Astrocyte (in vitro differentiated cells and primary cell): ENCODE measurements at regions not wholly inside any gene's neighbourhood (a gene's known extent, or its start where the extent isn't known, plus 50 kb on each side); places are given as distances from the start of the nearest gene placed in this dataset.
A peak's percentile ranks its signal among the peaks of the same experiment; 100 is the strongest.

ENCODE experiments used
- DNase-seq: peaks from one replicate; pipeline ENCODE4 v3.0.0-alpha.2; 2010; ENCODE audit warnings: low read depth
- FAIRE-seq: peaks from 2 replicates; lab custom pipeline; 2011; peaks lifted over from hg19 to GRCh38; lab: Jason Lieb, UNC
- H2AFZ ChIP-seq: 2 replicates; pipeline ENCODE4 v1.6.0; 2012; ENCODE audit warnings: low read depth, low read length, inconsistent platforms
- H3K27ac ChIP-seq: 2 replicates; pipeline ENCODE4 v1.5.1; 2011; ENCODE audit warnings: low read depth, low read length, inconsistent platforms
- H3K27me3 ChIP-seq: 2 replicates; pipeline ENCODE4 v1.6.0; 2011; ENCODE audit warnings: low read length, inconsistent platforms; ENCODE audit not compliant: insufficient read depth
- H3K36me3 ChIP-seq: 2 replicates; pipeline ENCODE4 v1.5.1; 2011; ENCODE audit warnings: low read length, inconsistent platforms; ENCODE audit not compliant: insufficient read depth
- H3K4me1 ChIP-seq: 2 replicates; pipeline ENCODE4 v1.5.1; 2011; ENCODE audit warnings: low read length, inconsistent platforms; ENCODE audit not compliant: insufficient read depth
- H3K4me2 ChIP-seq: 2 replicates; pipeline ENCODE4 v1.6.0; 2012; ENCODE audit warnings: low read length, inconsistent platforms
- H3K4me3 ChIP-seq: 2 replicates; pipeline ENCODE4 v1.5.1; 2011; ENCODE audit warnings: low read depth, mild to moderate bottlenecking, low read length, inconsistent platforms; ENCODE audit not compliant: insufficient read depth
- H3K79me2 ChIP-seq: 2 replicates; pipeline ENCODE4 v1.6.0; 2012; ENCODE audit warnings: mild to moderate bottlenecking, low read length, inconsistent platforms; ENCODE audit not compliant: insufficient read depth
- H3K9ac ChIP-seq: 2 replicates; pipeline ENCODE4 v1.6.0; 2012; ENCODE audit warnings: mild to moderate bottlenecking, low read length, inconsistent platforms
- H3K9me3 ChIP-seq: 2 replicates; pipeline ENCODE4 v1.5.1; 2012; ENCODE audit warnings: low read depth, mild to moderate bottlenecking, low read length, inconsistent platforms; ENCODE audit not compliant: insufficient read depth
- H4K20me1 ChIP-seq: 2 replicates; pipeline ENCODE4 v1.6.0; 2012; ENCODE audit warnings: low read length, inconsistent platforms; ENCODE audit not compliant: insufficient read depth
- H3K27ac Mint-ChIP-seq: one replicate; pipeline ENCODE4 v1.8.0; 2021; ENCODE audit warnings: mild to moderate bottlenecking, mixed read lengths; ENCODE audit not compliant: unreplicated experiment
- H3K27me3 Mint-ChIP-seq: one replicate; pipeline ENCODE4 v1.8.0; 2021; ENCODE audit warnings: low read depth, mixed read lengths; ENCODE audit not compliant: unreplicated experiment
- H3K36me3 Mint-ChIP-seq: one replicate; pipeline ENCODE4 v1.8.0; 2021; ENCODE audit warnings: low read depth, mixed read lengths; ENCODE audit not compliant: unreplicated experiment
- H3K4me1 Mint-ChIP-seq: one replicate; pipeline ENCODE4 v1.8.0; 2021; ENCODE audit warnings: low read depth, mixed read lengths; ENCODE audit not compliant: unreplicated experiment
- H3K4me3 Mint-ChIP-seq: one replicate; pipeline ENCODE4 v1.8.0; 2021; ENCODE audit warnings: mild to moderate bottlenecking, moderate library complexity, mixed read lengths; ENCODE audit not compliant: unreplicated experiment
- H3K9me3 Mint-ChIP-seq: one replicate; pipeline ENCODE4 v1.8.0; 2021; ENCODE audit warnings: mild to moderate bottlenecking, mixed read lengths; ENCODE audit not compliant: unreplicated experiment
- EZH2 ChIP-seq: IDR thresholded peaks from 2 replicates; pipeline ENCODE4 v1.6.1; 2012; ENCODE audit warnings: mild to moderate bottlenecking, low read length, inconsistent platforms; ENCODE audit not compliant: insufficient read depth
- TF ChIP-seq, protein P1 (sequence below): IDR thresholded peaks from 2 replicates; pipeline ENCODE4 v1.5.1; 2011; ENCODE audit warnings: low read depth, mild to moderate bottlenecking, inconsistent platforms, low read length, moderate library complexity; ENCODE audit not compliant: insufficient read depth

DNA sequence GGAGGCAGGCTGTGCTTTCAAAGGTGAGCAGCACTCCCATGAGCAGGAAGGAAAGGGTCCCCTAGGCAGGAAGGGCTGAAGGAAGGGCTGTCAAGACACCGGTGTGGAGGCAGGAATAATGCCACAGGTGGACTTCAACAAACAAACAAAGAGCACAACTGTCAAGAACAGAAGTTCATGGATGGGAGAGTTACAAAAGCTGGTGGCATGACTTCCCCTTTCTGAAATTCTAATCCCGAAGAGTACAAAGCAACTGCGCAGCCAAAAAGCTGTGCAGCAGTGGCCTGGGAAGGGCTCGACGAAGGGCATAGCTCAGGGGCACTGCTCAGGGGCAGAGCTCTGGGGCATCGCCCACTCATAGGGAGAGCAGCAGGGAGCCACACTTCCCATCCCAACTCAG, 582.3 kb upstream of the DIPK2B start:
- H3K4me1 ChIP-seq, result peaks cover 14% of the 10 kb centered on the region
- H3K27ac ChIP-seq, result no peak overlapping the region
- no peaks in the 10 kb centered on the region for H3K9me3 ChIP-seq
- H2AFZ ChIP-seq, result no peak overlapping the region
- Mint-ChIP-seq H3K27me3 (no peaks in the 10 kb centered on the region), H3K9me3 (no peaks in the 10 kb centered on the region), H3K4me3 (peak overlapping the region; percentile 34), H3K4me1 (peaks cover 44% of the 10 kb centered on the region), H3K27ac (no peak overlapping the region), H3K36me3 (peaks cover 10% of the 10 kb centered on the region)
- FAIRE-seq, result no peak
- no peak overlapping the region for H3K4me3 ChIP-seq
- no peaks in the 10 kb centered on the region for H3K27me3 ChIP-seq
- H3K79me2 ChIP-seq, result peaks cover 82% of the 10 kb centered on the region
- H3K9ac ChIP-seq, result no peak overlapping the region
- no peak for DNase-seq
- peaks cover 3% of the 10 kb centered on the region for H3K36me3 ChIP-seq
- H4K20me1 ChIP-seq, result no peaks in the 10 kb centered on the region
- no peak for TF ChIP-seq EZH2
- TF ChIP-seq, protein P1, sequence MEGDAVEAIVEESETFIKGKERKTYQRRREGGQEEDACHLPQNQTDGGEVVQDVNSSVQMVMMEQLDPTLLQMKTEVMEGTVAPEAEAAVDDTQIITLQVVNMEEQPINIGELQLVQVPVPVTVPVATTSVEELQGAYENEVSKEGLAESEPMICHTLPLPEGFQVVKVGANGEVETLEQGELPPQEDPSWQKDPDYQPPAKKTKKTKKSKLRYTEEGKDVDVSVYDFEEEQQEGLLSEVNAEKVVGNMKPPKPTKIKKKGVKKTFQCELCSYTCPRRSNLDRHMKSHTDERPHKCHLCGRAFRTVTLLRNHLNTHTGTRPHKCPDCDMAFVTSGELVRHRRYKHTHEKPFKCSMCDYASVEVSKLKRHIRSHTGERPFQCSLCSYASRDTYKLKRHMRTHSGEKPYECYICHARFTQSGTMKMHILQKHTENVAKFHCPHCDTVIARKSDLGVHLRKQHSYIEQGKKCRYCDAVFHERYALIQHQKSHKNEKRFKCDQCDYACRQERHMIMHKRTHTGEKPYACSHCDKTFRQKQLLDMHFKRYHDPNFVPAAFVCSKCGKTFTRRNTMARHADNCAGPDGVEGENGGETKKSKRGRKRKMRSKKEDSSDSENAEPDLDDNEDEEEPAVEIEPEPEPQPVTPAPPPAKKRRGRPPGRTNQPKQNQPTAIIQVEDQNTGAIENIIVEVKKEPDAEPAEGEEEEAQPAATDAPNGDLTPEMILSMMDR, result no peak
- no peak overlapping the region for H3K4me2 ChIP-seq

DNA sequence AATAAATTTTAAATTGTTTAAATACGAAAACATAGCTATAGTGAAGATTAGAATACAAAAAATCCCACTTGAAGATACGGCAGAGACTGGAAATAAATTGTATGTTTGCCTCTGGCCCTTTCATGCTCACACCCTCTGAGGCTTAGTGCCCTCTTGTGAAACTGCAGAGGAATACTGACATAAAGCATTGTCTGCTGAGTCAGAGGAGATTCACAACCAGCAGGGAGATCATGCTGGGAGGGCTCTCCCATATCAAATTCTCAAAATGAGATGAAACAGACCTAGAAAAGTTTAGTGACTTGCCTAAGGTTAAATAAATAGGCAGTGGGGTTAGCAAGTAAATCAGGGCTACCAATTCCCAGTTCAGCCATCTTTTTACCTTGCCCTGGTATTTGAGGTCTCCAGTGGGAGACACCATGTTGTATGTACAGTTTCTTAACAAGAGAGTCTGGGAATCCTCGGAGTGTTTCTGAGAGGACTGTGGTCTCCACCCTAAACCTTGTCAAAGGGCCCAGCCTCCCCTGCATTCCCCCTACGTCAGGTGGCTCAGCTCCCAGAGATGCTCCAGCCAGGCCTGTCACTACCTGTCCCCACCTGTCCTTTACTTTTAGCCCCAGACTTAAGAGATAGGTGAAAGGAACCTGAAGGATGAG, 581.4 kb upstream of the DIPK2B start:
- Histone ChIP-seq H3K36me3 (peaks cover 3% of the 10 kb centered on the region), H3K9ac (no peak overlapping the region), H2AFZ (no peak overlapping the region), H3K4me3 (no peak overlapping the region), H3K27ac (peak overlapping the region; percentile 52), H3K4me1 (peaks cover 12% of the 10 kb centered on the region), H3K27me3 (no peaks in the 10 kb centered on the region), H3K79me2 (peaks cover 82% of the 10 kb centered on the region), H4K20me1 (no peaks in the 10 kb centered on the region), H3K9me3 (no peaks in the 10 kb centered on the region), H3K4me2 (peak overlapping the region; percentile 37)
- Mint-ChIP-seq H3K4me3 (peak overlapping the region; percentile 27), H3K27me3 (no peaks in the 10 kb centered on the region), H3K36me3 (peaks cover 10% of the 10 kb centered on the region), H3K4me1 (peaks cover 45% of the 10 kb centered on the region), H3K27ac (no peak overlapping the region), H3K9me3 (no peaks in the 10 kb centered on the region)
- TF ChIP-seq, protein P1, result peak; percentile 15
- TF ChIP-seq EZH2, result no peak
- DNase-seq (peak; percentile 51), FAIRE-seq (peak; percentile 88)

DNA sequence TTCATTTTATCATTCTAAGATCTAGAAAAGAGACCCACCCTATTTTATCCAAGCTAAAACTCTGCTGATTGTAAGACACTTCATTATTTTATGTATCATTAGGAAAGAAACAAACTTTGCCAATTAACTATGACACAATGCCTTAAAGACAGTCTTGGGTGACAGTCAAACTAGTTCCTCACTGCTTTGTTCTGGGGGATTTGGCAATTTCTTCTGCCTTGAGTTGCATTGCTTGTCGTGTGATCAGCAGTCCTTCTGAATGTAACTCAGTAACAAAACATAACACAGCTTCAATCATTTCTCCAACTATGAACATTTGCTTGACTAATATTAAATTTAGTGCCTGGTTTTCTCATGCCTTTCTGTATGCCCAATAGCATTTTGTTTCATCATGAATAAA, 577.9 kb upstream of the DIPK2B start:
- Histone ChIP-seq H3K36me3 (no peaks in the 10 kb centered on the region), H3K4me2 (no peak overlapping the region), H3K27me3 (no peaks in the 10 kb centered on the region), H3K4me3 (no peak overlapping the region), H3K9me3 (no peaks in the 10 kb centered on the region), H2AFZ (no peak overlapping the region), H3K79me2 (peaks cover 83% of the 10 kb centered on the region), H3K27ac (no peak overlapping the region), H3K9ac (no peak overlapping the region), H4K20me1 (no peaks in the 10 kb centered on the region), H3K4me1 (peaks cover 28% of the 10 kb centered on the region)
- Mint-ChIP-seq H3K9me3 (no peaks in the 10 kb centered on the region), H3K27ac (peak overlapping the region; percentile 18), H3K27me3 (no peaks in the 10 kb centered on the region), H3K4me3 (no peak overlapping the region), H3K36me3 (peaks cover 8% of the 10 kb centered on the region), H3K4me1 (peaks cover 66% of the 10 kb centered on the region)
- TF ChIP-seq EZH2, result no peak
- TF ChIP-seq, protein P1, result no peak
- DNase-seq (no peak), FAIRE-seq (no peak)
